ENCODE measurements at regions not wholly inside any gene's neighbourhood (a gene's known extent, or its start where the extent isn't known, plus 50 kb on each side); places are given as distances from the start of the nearest gene placed in this dataset.

- TF ChIP-seq JUND (IDR thresholded peaks at IDR 0.05; ENCODE audit: low read depth) = no peak
- no peak for DNase-seq (ENCODE audit: low read depth in 1 of 2, low spot score in 1 of 2)
- in situ Hi-C loops (cut with HindIII; ENCODE audit: low pct_unique_long_range_greater_than_20kb, low sequenced_read_pairs) = no loop called here
Observed at GRCh38 chr5:171592076-171592475, 172.6 kb downstream of the FGF18 start.

GRCh38 chr5:171592736-171593135, 173.3 kb downstream of the FGF18 start:
- in situ Hi-C loops (cut with HindIII; ENCODE audit: low pct_unique_long_range_greater_than_20kb, low sequenced_read_pairs) = no loop called here
- DNase-seq (ENCODE audit: low read depth in 1 of 2, low spot score in 1 of 2) = no peak
- TF ChIP-seq JUND (IDR thresholded peaks at IDR 0.05; ENCODE audit: low read depth) = no peak

DNA sequence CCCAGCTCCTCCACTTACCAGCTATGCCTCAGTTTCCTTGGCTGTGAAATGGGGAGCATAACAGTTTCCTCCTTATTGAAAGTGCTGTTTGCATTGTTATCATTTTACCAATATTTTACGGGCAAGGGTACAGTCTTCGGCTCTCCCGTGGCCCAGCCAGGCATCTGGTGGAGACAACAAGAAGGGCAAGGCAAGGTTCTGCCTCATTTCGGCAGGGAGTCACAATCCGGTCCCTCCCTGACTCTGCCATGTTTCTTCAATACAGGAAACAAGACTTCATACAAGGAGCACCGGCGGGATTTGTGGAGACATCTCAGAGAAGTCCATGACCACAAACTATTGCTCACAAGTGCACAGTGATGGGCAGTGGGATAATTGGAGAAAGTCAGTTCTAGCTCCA, 174.0 kb downstream of the FGF18 start:
- in situ Hi-C loops (cut with HindIII; ENCODE audit: low pct_unique_long_range_greater_than_20kb, low sequenced_read_pairs) = no loop called here
- no peak for TF ChIP-seq JUND (IDR thresholded peaks at IDR 0.05; ENCODE audit: low read depth)
- DNase-seq (ENCODE audit: low read depth in 1 of 2, low spot score in 1 of 2) = no peak

DNA sequence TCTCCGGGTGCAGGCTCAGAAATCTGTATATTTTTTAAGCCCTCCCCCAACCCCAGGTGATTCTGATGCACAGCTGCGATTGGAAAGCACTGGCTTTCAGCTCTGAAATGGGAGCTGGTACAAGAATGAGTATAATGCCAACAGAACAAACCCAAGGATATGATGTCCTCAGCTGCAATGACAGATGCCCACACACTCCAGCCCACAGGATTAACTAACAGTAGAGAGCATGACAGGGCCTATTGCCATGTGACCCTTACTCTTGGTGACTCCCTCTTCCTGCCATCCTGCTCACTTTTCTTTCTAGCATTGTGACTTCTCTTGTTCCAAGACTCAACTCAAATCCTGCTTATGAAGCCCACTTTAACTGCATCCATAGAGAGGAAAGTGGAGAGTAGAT, 174.5 kb downstream of the FGF18 start:
- TF ChIP-seq JUND (IDR thresholded peaks at IDR 0.05; ENCODE audit: low read depth) = no peak

DNA sequence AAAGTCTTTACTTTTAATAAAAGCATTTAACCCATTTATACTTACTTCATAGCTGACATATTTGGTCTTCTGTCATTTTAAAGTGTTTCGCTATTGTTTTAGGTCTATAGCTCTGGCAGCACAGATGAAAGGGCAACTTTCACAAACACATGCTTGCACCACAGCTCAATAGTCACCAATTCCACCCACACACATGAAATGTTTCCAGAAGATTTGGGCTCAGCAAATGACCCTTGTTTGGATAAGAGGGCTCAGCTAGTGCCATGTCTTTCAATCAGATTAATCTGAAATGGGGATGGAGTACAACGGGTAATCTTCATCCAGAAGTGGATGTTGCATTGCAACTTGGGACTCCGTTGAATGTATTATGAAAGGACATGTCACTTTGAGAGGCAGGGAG, 176.0 kb downstream of the FGF18 start:
- TF ChIP-seq JUND (IDR thresholded peaks at IDR 0.05; ENCODE audit: low read depth) = no peak
- DNase-seq (ENCODE audit: low read depth in 1 of 2, low spot score in 1 of 2) = no peak
- in situ Hi-C loops (cut with HindIII; ENCODE audit: low pct_unique_long_range_greater_than_20kb, low sequenced_read_pairs) = no loop called here

More for the DNA sequence above, 174.5 kb downstream of the FGF18 start:
- in situ Hi-C loops (cut with HindIII; ENCODE audit: low pct_unique_long_range_greater_than_20kb, low sequenced_read_pairs) = no loop called here
- no peak for DNase-seq (ENCODE audit: low read depth in 1 of 2, low spot score in 1 of 2)

GRCh38 chr5:171595801-171596231, 176.4 kb downstream of the FGF18 start:
- TF ChIP-seq JUND (IDR thresholded peaks at IDR 0.05; ENCODE audit: low read depth) = no peak
- no peak for DNase-seq (ENCODE audit: low read depth in 1 of 2, low spot score in 1 of 2)
- in situ Hi-C loops (cut with HindIII; ENCODE audit: low pct_unique_long_range_greater_than_20kb, low sequenced_read_pairs) = no loop called here

- TF ChIP-seq JUND (IDR thresholded peaks at IDR 0.05; ENCODE audit: low read depth) = no peak
- no peak for DNase-seq (ENCODE audit: low read depth in 1 of 2, low spot score in 1 of 2)
- in situ Hi-C loops (cut with HindIII; ENCODE audit: low pct_unique_long_range_greater_than_20kb, low sequenced_read_pairs) = no loop called here
Observed at GRCh38 chr5:171596391-171596878, 177.0 kb downstream of the FGF18 start.

- no peak for TF ChIP-seq JUND (IDR thresholded peaks at IDR 0.05; ENCODE audit: low read depth)
- in situ Hi-C loops (cut with HindIII; ENCODE audit: low pct_unique_long_range_greater_than_20kb, low sequenced_read_pairs) = no loop called here
- no peak for DNase-seq (ENCODE audit: low read depth in 1 of 2, low spot score in 1 of 2)
Observed at GRCh38 chr5:171597946-171598640, 178.6 kb downstream of the FGF18 start.

- no peak for TF ChIP-seq JUND (IDR thresholded peaks at IDR 0.05; ENCODE audit: low read depth)
- in situ Hi-C loops (cut with HindIII; ENCODE audit: low pct_unique_long_range_greater_than_20kb, low sequenced_read_pairs) = no loop called here
- no peak for DNase-seq (ENCODE audit: low read depth in 1 of 2, low spot score in 1 of 2)
Observed at GRCh38 chr5:171598641-171599152, 179.2 kb downstream of the FGF18 start.

- in situ Hi-C loops (cut with HindIII; ENCODE audit: low pct_unique_long_range_greater_than_20kb, low sequenced_read_pairs) = no loop called here
- no peak for DNase-seq (ENCODE audit: low read depth in 1 of 2, low spot score in 1 of 2)
- no peak for TF ChIP-seq JUND (IDR thresholded peaks at IDR 0.05; ENCODE audit: low read depth)
Observed at GRCh38 chr5:171599411-171599810, 180.0 kb downstream of the FGF18 start.

DNA sequence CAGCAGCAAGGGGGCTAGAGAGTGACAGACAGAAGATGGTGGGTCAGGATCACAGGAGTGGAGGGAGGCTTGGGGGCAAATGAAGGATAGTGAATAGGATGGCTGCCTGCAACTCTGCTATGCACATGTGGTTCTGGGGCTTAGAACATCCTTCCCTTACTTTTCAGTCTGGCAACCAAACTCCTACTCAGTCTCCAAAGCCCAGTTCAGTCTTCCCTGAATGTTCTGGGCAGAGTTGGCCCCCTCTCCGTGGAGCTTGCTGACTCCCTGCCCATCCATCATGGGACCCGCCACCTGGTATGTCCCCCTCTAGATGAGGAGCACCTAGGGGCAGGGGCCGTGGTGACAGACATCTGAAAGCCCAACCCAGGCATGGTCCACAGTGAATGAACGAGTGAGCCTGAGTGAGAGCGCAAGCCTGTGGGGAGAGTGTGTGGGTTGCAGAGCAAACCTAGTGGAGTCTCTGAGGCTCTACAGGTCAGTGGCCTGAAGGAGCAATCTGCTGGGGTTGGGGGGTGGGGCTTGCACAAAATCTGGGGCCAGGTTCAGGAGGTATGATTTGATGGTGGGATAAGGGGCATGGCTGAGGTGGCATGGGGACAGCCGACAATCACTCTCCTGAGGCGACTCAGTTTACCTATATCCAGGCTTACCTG, 180.6 kb downstream of the FGF18 start:
- in situ Hi-C loops (cut with HindIII; ENCODE audit: low pct_unique_long_range_greater_than_20kb, low sequenced_read_pairs) = no loop called here
- TF ChIP-seq JUND (IDR thresholded peaks at IDR 0.05; ENCODE audit: low read depth) = no peak
- no peak for DNase-seq (ENCODE audit: low read depth in 1 of 2, low spot score in 1 of 2)

- in situ Hi-C loops (cut with HindIII; ENCODE audit: low pct_unique_long_range_greater_than_20kb, low sequenced_read_pairs) = no loop called here
- no peak for TF ChIP-seq JUND (IDR thresholded peaks at IDR 0.05; ENCODE audit: low read depth)
- DNase-seq (ENCODE audit: low read depth in 1 of 2, low spot score in 1 of 2) = no peak
Observed at GRCh38 chr5:171600741-171601265, 181.4 kb downstream of the FGF18 start.

DNA sequence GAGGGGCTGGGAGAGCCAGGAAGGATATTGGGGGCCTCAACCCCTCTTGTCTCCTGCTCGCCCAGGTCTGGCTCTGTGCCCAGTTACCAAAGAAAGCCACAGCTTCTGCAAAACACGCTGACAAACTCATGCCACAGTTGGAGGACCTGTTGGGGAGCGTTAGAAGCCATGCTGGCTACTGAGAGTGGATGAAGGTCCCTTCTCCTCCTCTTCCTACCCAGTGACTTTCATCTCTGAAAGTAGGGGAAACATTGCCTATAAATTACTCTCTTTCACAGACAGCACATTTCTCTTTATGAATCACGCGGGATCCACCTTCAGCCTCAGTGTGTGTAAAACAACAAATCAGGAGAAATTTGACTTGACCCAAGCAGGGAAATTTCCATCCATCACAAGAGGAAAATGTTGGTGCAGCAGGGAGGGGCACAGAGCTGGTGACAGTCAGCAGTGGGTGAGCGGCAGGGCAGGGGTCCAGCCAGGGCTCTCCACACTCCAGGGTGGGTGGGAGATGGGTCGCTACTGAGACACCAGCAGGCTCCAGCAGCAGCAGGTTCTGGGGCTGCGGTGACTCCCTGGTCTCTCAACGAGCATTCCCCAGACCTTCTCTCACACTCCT, 181.9 kb downstream of the FGF18 start:
- no peak for TF ChIP-seq JUND (IDR thresholded peaks at IDR 0.05; ENCODE audit: low read depth)
- in situ Hi-C loops (cut with HindIII; ENCODE audit: low pct_unique_long_range_greater_than_20kb, low sequenced_read_pairs) = no loop called here
- DNase-seq (ENCODE audit: low read depth in 1 of 2, low spot score in 1 of 2) = no peak
